H54 (cell line): ENCODE measurements at regions not wholly inside any gene's neighbourhood (a gene's known extent, or its start where the extent isn't known, plus 50 kb on each side); places are given as distances from the start of the nearest gene placed in this dataset.
A peak's percentile ranks its signal among the peaks of the same experiment; 100 is the strongest.

ENCODE experiments used
- DNase-seq: peaks from one replicate; pipeline ENCODE4 v3.0.0; 2011; ENCODE audit warnings: low spot score, mixed read lengths; ENCODE audit not compliant: insufficient read length
- FAIRE-seq: peaks from 3 replicates; lab custom pipeline; 2011; peaks lifted over from hg19 to GRCh38; lab: Jason Lieb, UNC
- POLR2A ChIP-seq: IDR thresholded peaks from 2 replicates; pipeline ENCODE4 v1.6.1; 2011; ENCODE audit warnings: low read depth, mild to moderate bottlenecking, low read length

- FAIRE-seq (no peak), DNase-seq (no peak)
- no peak for TF ChIP-seq POLR2A
Measured at GRCh38 chr3:120838441-120839091, 69.4 kb upstream of the STXBP5L start.

- FAIRE-seq (no peak), DNase-seq (no peak)
- no peak for TF ChIP-seq POLR2A
Measured at GRCh38 chr3:120839120-120839519, 68.9 kb upstream of the STXBP5L start.

- TF ChIP-seq POLR2A, result no peak
- FAIRE-seq (no peak), DNase-seq (no peak)
Measured at GRCh38 chr3:120841264-120841663, 66.7 kb upstream of the STXBP5L start.

- FAIRE-seq, result no peak
- no peak for DNase-seq
Measured at GRCh38 chr3:120846073-120846472, 61.9 kb upstream of the STXBP5L start.

GRCh38 chr3:120848503-120848902 lies 59.5 kb upstream of the STXBP5L start:
- FAIRE-seq, result no peak
- no peak for DNase-seq
- no peak for TF ChIP-seq POLR2A

More at GRCh38 chr3:120846073-120846472, 61.9 kb upstream of the STXBP5L start:
- TF ChIP-seq POLR2A, result no peak

- FAIRE-seq (no peak), DNase-seq (no peak)
- no peak for TF ChIP-seq POLR2A
Measured at GRCh38 chr3:120850381-120851295, 57.4 kb upstream of the STXBP5L start.

- TF ChIP-seq POLR2A, result no peak
- DNase-seq (no peak), FAIRE-seq (no peak)
Measured at GRCh38 chr3:120852412-120852811, 55.6 kb upstream of the STXBP5L start.

GRCh38 chr3:120853416-120853815 lies 54.6 kb upstream of the STXBP5L start:
- DNase-seq (no peak), FAIRE-seq (no peak)
- no peak for TF ChIP-seq POLR2A

- no peak for FAIRE-seq
- no peak for TF ChIP-seq POLR2A
- no peak for DNase-seq
Measured at GRCh38 chr3:120854908-120855526, 53.0 kb upstream of the STXBP5L start.

- no peak for TF ChIP-seq POLR2A
- DNase-seq (peak; percentile 25), FAIRE-seq (peak; percentile 69)
Measured at GRCh38 chr3:120855665-120856437, 52.2 kb upstream of the STXBP5L start.
